ENCODE measurements at regions not wholly inside any gene's neighbourhood (a gene's known extent, or its start where the extent isn't known, plus 50 kb on each side); places are given as distances from the start of the nearest gene placed in this dataset.

DNA sequence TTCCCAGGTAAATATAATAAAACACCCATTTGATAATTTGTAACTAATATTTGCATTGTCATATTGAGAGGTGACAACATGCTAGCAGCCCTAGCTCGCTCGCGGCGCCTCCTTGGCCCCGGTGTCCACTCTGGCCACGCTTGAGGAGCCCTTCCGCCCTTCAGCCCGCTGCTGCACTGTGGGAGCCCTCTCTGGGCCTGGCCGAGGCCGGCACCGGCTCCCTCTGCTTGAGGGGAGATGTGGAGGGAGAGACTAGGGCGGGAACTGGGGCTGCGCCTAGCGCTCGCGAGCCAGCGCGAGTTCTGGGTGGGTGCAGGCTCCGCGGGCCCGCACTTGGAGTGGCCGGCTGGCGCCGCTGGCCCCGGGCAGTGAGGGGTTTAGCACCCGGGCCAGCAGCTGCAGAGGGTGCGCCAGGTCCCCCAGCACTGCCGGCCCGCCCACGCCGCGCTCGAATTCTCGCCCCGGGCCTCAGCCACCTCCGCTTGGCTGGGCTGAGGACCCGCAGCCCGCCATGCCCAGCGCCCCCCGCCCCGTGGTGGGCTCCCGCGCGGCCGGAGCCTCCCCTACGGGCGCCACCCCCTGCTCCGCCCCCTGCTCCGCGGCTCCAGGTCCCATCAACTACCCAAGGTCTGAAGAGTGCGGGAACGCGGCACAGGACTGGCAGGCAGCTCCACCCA is 594.4 kb downstream of the SLITRK6 start:
- no peak overlapping the region for H3K27ac ChIP-seq (ENCODE audit: low read depth, low read length, poor library complexity, severe bottlenecking)

DNA sequence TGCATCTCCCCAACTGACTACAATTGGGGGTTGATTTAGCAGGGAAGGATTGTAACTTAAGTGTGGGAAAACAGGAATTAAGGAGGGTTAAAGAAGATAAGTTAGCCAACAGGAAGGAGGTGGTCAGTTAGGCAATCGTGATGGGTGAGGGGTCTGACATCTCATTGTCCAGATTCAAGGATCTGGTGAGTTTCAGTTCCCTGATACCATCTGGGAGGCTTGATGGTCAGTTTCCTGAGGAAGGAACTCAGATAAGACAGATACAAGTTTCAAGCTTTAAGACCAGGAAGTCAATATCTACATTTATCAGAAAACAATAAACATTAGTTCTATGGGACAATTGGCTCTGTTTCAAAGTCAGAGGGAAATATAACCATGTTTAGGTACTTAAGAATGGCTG is 601.8 kb downstream of the SLITRK6 start:
- Histone ChIP-seq H2AFZ (ENCODE audit: low read length) (no peak overlapping the region), H3K4me3 (ENCODE audit: low read depth, low read length, poor library complexity, severe bottlenecking) (no peak overlapping the region)
- TF ChIP-seq, protein P1, sequence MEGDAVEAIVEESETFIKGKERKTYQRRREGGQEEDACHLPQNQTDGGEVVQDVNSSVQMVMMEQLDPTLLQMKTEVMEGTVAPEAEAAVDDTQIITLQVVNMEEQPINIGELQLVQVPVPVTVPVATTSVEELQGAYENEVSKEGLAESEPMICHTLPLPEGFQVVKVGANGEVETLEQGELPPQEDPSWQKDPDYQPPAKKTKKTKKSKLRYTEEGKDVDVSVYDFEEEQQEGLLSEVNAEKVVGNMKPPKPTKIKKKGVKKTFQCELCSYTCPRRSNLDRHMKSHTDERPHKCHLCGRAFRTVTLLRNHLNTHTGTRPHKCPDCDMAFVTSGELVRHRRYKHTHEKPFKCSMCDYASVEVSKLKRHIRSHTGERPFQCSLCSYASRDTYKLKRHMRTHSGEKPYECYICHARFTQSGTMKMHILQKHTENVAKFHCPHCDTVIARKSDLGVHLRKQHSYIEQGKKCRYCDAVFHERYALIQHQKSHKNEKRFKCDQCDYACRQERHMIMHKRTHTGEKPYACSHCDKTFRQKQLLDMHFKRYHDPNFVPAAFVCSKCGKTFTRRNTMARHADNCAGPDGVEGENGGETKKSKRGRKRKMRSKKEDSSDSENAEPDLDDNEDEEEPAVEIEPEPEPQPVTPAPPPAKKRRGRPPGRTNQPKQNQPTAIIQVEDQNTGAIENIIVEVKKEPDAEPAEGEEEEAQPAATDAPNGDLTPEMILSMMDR (IDR thresholded peaks at IDR 0.05; ENCODE audit: low read length), result no peak
- TF ChIP-seq EZH2 (IDR thresholded peaks at IDR 0.05; ENCODE audit: borderline replicate concordance, low read length), result no peak

More for the DNA sequence above, 594.4 kb downstream of the SLITRK6 start:
- no peak overlapping the region for H3K9ac ChIP-seq (ENCODE audit: low read length)
- H3K9me2 ChIP-seq (ENCODE audit: low read depth, low read length), result no peaks in the 10 kb centered on the region
- no peaks in the 10 kb centered on the region for H3F3A ChIP-seq (ENCODE audit: insufficient read depth, low read length)
- H3K9me3 ChIP-seq (ENCODE audit: low read length), result peaks cover 2% of the 10 kb centered on the region; the same call in 1 of the 2 replicates
- no peak overlapping the region for H3K4me2 ChIP-seq (ENCODE audit: low read length)
- no peaks in the 10 kb centered on the region for H3K36me3 ChIP-seq (ENCODE audit: insufficient read depth, low read length)
- TF ChIP-seq, protein P1 (IDR thresholded peaks at IDR 0.05; ENCODE audit: low read length), result no peak
- no peak for TF ChIP-seq EZH2 (IDR thresholded peaks at IDR 0.05; ENCODE audit: borderline replicate concordance, low read length)
- no peaks in the 10 kb centered on the region for H4K20me1 ChIP-seq (ENCODE audit: insufficient read depth, low read length)
- H3K27me3 ChIP-seq (ENCODE audit: insufficient read depth, low read length), result no peaks in the 10 kb centered on the region
- H3K79me2 ChIP-seq (ENCODE audit: insufficient read depth, low read length), result no peaks in the 10 kb centered on the region
- H3K4me1 ChIP-seq (ENCODE audit: insufficient read depth, low read length, severe bottlenecking), result no peaks in the 10 kb centered on the region
- H3K4me3 ChIP-seq (ENCODE audit: low read depth, low read length, poor library complexity, severe bottlenecking), result no peak overlapping the region
- H2AFZ ChIP-seq (ENCODE audit: low read length), result no peak overlapping the region

DNA sequence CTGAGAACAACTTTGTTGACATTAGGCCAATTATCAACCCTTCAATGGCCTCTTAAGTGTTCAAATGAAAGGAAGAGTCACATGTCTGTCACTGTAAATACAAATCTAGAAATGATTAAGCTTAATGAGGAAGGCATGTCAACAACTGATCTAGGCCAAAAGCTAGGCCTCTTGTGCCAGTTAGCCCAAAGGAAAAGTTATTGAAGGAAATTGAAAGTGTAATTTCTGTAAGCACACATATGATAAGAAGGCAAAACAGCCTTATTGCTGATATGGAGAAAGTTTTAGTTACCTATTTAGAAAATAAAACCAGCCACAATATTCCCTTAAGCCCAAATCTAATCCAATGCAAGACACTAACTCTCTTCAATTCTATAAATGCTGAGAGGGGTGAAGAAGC is 604.7 kb downstream of the SLITRK6 start:
- Histone ChIP-seq H4K20me1 (ENCODE audit: insufficient read depth, low read length) (no peaks in the 10 kb centered on the region), H2AFZ (ENCODE audit: low read length) (no peak overlapping the region), H3K27me3 (ENCODE audit: insufficient read depth, low read length) (no peaks in the 10 kb centered on the region), H3K4me2 (ENCODE audit: low read length) (no peak overlapping the region), H3K79me2 (ENCODE audit: insufficient read depth, low read length) (no peaks in the 10 kb centered on the region), H3K9me3 (ENCODE audit: low read length) (no peaks in the 10 kb centered on the region), H3K36me3 (ENCODE audit: insufficient read depth, low read length) (no peaks in the 10 kb centered on the region), H3F3A (ENCODE audit: insufficient read depth, low read length) (no peaks in the 10 kb centered on the region), H3K4me3 (ENCODE audit: low read depth, low read length, poor library complexity, severe bottlenecking) (no peak overlapping the region), H3K9me2 (ENCODE audit: low read depth, low read length) (no peaks in the 10 kb centered on the region), H3K9ac (ENCODE audit: low read length) (no peak overlapping the region), H3K4me1 (ENCODE audit: insufficient read depth, low read length, severe bottlenecking) (no peaks in the 10 kb centered on the region), H3K27ac (ENCODE audit: low read depth, low read length, poor library complexity, severe bottlenecking) (no peak overlapping the region)
- TF ChIP-seq, protein P1 (IDR thresholded peaks at IDR 0.05; ENCODE audit: low read length), result no peak
- no peak for TF ChIP-seq EZH2 (IDR thresholded peaks at IDR 0.05; ENCODE audit: borderline replicate concordance, low read length)

More for the DNA sequence above, 601.8 kb downstream of the SLITRK6 start:
- Histone ChIP-seq H3K36me3 (ENCODE audit: insufficient read depth, low read length) (no peaks in the 10 kb centered on the region), H3K27me3 (ENCODE audit: insufficient read depth, low read length) (no peaks in the 10 kb centered on the region), H3K27ac (ENCODE audit: low read depth, low read length, poor library complexity, severe bottlenecking) (no peak overlapping the region), H3F3A (ENCODE audit: insufficient read depth, low read length) (no peaks in the 10 kb centered on the region), H3K4me1 (ENCODE audit: insufficient read depth, low read length, severe bottlenecking) (no peaks in the 10 kb centered on the region), H3K9me2 (ENCODE audit: low read depth, low read length) (no peaks in the 10 kb centered on the region), H3K79me2 (ENCODE audit: insufficient read depth, low read length) (no peaks in the 10 kb centered on the region), H4K20me1 (ENCODE audit: insufficient read depth, low read length) (no peaks in the 10 kb centered on the region), H3K9me3 (ENCODE audit: low read length) (no peaks in the 10 kb centered on the region), H3K4me2 (ENCODE audit: low read length) (no peak overlapping the region), H3K9ac (ENCODE audit: low read length) (no peak overlapping the region)
